Breast epithelium (tissue), 3 donors: ENCODE measurements at regions not wholly inside any gene's neighbourhood (a gene's known extent, or its start where the extent isn't known, plus 50 kb on each side); places are given as distances from the start of the nearest gene placed in this dataset.

Experiments
- CTCF ChIP-seq, 3 donors: fragments of 450-650 bp; IDR thresholded peaks; one replicate each; pipeline ENCODE4 v1.5.1; 2016 to 2017; ENCODE audit warnings: antibody characterized with exemption in 3 of 3, mild to moderate bottlenecking in 3 of 3, moderate library complexity in 3 of 3
- POLR2A ChIP-seq: fragments of 450-650 bp; IDR thresholded peaks from one replicate; pipeline ENCODE4 v1.6.1; 2016; ENCODE audit warnings: antibody characterized with exemption, mild to moderate bottlenecking, moderate library complexity

GRCh38 chr3:117565777-117566176 lies 856.2 kb downstream of the TUSC7 start:
- TF ChIP-seq CTCF (IDR thresholded peaks at IDR 0.05) (no peak), POLR2A (no peak)
